Lower leg skin (tissue), 3 donors: ENCODE measurements at regions not wholly inside any gene's neighbourhood (a gene's known extent, or its start where the extent isn't known, plus 50 kb on each side); places are given as distances from the start of the nearest gene placed in this dataset.

Experiments
- POLR2A ChIP-seq, 2 donors: fragments of 450-650 bp; IDR thresholded peaks; one replicate each; pipeline ENCODE4 v1.6.1; 2016 to 2017; ENCODE audit warnings: antibody characterized with exemption in 2 of 2, mild to moderate bottlenecking in 1 of 2, moderate library complexity in 1 of 2
- TF ChIP-seq, protein P1 (sequence below), 3 donors: fragments of 450-650 bp; IDR thresholded peaks; one replicate each; pipeline ENCODE4 v1.5.1; 2016; ENCODE audit warnings: antibody characterized with exemption in 3 of 3, mild to moderate bottlenecking in 3 of 3, moderate library complexity in 2 of 3

DNA sequence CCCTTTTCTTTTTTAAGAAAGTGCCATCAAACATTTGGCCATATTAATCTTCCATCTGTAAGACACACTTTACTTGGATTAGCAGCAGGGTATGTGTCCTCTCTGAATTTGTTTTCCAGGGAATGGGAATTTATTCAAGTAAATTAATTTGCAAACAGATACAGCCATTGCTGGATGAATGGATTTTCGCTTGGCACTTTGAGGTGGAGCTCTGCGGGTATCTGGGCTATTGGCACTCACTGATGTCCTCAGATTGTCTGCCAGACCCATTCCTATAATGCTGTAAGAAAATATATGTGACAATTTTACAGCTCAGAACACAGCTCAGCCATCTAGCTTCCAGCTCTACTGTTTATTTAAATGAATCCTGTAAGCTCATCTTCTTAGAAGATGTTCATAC is 201.2 kb upstream of the CDH20 start:
- TF ChIP-seq, protein P1, sequence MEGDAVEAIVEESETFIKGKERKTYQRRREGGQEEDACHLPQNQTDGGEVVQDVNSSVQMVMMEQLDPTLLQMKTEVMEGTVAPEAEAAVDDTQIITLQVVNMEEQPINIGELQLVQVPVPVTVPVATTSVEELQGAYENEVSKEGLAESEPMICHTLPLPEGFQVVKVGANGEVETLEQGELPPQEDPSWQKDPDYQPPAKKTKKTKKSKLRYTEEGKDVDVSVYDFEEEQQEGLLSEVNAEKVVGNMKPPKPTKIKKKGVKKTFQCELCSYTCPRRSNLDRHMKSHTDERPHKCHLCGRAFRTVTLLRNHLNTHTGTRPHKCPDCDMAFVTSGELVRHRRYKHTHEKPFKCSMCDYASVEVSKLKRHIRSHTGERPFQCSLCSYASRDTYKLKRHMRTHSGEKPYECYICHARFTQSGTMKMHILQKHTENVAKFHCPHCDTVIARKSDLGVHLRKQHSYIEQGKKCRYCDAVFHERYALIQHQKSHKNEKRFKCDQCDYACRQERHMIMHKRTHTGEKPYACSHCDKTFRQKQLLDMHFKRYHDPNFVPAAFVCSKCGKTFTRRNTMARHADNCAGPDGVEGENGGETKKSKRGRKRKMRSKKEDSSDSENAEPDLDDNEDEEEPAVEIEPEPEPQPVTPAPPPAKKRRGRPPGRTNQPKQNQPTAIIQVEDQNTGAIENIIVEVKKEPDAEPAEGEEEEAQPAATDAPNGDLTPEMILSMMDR (IDR thresholded peaks at IDR 0.05) = no peak
- no peak for TF ChIP-seq POLR2A (IDR thresholded peaks at IDR 0.05)
